HepG2 (cell line): ENCODE measurements at regions not wholly inside any gene's neighbourhood (a gene's known extent, or its start where the extent isn't known, plus 50 kb on each side); places are given as distances from the start of the nearest gene placed in this dataset.

ENCODE experiments used
- ATAC-seq: fragments of 200-7000 bp; cut with Tn5 transposase; 3 replicates; pipeline ENCODE4 v1.9.1; 2020; ENCODE audit warnings: mild to moderate bottlenecking, moderate library complexity
- BruUV-seq: library from RNA; stranded (reverse); fragments of 400-500 nt; replicated peaks from 2 replicates; lab custom pipeline; 2021; lab: Mats Ljungman, UMichigan
- CTCF ChIA-PET: fragments of 300-600 bp; formaldehyde crosslinking; extraction: SDS; loops from one replicate; lab custom pipeline; 2021; ENCODE audit warnings: low total read pairs, inconsistent platforms, low intra/inter-chr PET ratio; lab: Yijun Ruan, JAX
- POLR2A ChIA-PET: fragments of 350-600 bp; sonication (Branson Sonifier 250); formaldehyde crosslinking; loops from one replicate; lab custom pipeline; 2020; ENCODE audit warnings: antibody characterized with exemption, inconsistent platforms; lab: Yijun Ruan, JAX
- DNase-seq: peaks from one replicate; pipeline ENCODE4 v3.0.0-alpha.2; 2015; ENCODE audit warnings: low spot score
- FAIRE-seq: peaks from 3 replicates; lab custom pipeline; 2011; peaks lifted over from hg19 to GRCh38; lab: Jason Lieb, UNC
- H2AFZ ChIP-seq: one replicate; pipeline ENCODE4 v1.6.1; 2011; ENCODE audit warnings: low read length, inconsistent platforms
- H3K27ac ChIP-seq: fragments of 300-600 bp; 3 replicates; pipeline ENCODE4 v1.8.0; 2011; ENCODE audit warnings: mixed run types, mild to moderate bottlenecking, mixed read lengths, low read length, inconsistent platforms; ENCODE audit not compliant: insufficient read depth; ENCODE audit errors: extremely low read length
- H3K27me3 ChIP-seq, 2 experiments: fragments of 200-600 bp in 1 of 2; 2 replicates in 1 of 2; 3 replicates in 1 of 2; pipeline versions ENCODE4 v1.6.0 to v1.8.0; 2011; ENCODE audit warnings: low read length in 2 of 2, mild to moderate bottlenecking in 2 of 2, moderate library complexity in 2 of 2, inconsistent platforms in 1 of 2; ENCODE audit not compliant: insufficient read depth in 2 of 2, control insufficient read depth in 1 of 2
- H3K36me3 ChIP-seq, 2 experiments: fragments of 200-600 bp in 1 of 2; replicated peaks in 1 of 2; 2 replicates in 1 of 2; 3 replicates in 1 of 2; pipeline versions ENCODE4 v1.5.1 to v1.8.0; 2011; ENCODE audit warnings: low read length in 2 of 2, inconsistent platforms in 1 of 2; ENCODE audit not compliant: insufficient read depth in 2 of 2, control insufficient read depth in 1 of 2
- H3K4me1 ChIP-seq: 2 replicates; pipeline ENCODE4 v1.5.1; 2012; ENCODE audit warnings: low read length, inconsistent platforms; ENCODE audit not compliant: insufficient read depth
- H3K4me2 ChIP-seq: 2 replicates; pipeline ENCODE4 v1.6.0; 2011; ENCODE audit warnings: low read depth, low read length, inconsistent platforms
- H3K4me3 ChIP-seq, 3 experiments: fragments of 200-600 bp in 1 of 3; sonication (generic), shearing (Covaris generic) in 1 of 3; replicated peaks in 1 of 3; 2 replicates each; pipeline ENCODE4 v1.5.1; 2011 to 2016; ENCODE audit warnings: low read length in 3 of 3, inconsistent platforms in 2 of 3, low read depth in 2 of 3, mild to moderate bottlenecking in 2 of 3, control low read depth in 1 of 3, mixed read lengths in 1 of 3; ENCODE audit not compliant: insufficient read depth in 1 of 3
- H3K79me2 ChIP-seq: one replicate; pipeline ENCODE4 v1.6.1; 2011; ENCODE audit warnings: low read length, inconsistent platforms; ENCODE audit not compliant: insufficient read depth
- H3K9ac ChIP-seq: 2 replicates; pipeline ENCODE4 v1.6.0; 2011; ENCODE audit warnings: mild to moderate bottlenecking, low read depth, low read length, inconsistent platforms; ENCODE audit not compliant: insufficient read depth
- H3K9me3 ChIP-seq: 2 replicates; pipeline ENCODE4 v1.5.1; 2012; ENCODE audit warnings: mild to moderate bottlenecking, low read length
- H4K20me1 ChIP-seq: 2 replicates; pipeline ENCODE4 v1.6.0; 2011; ENCODE audit warnings: inconsistent platforms, mild to moderate bottlenecking, low read length, moderate library complexity; ENCODE audit not compliant: insufficient read depth
- ARNT ChIP-seq: fragments of 450-650 bp; IDR thresholded peaks from 2 replicates; pipeline ENCODE4 v1.6.1; 2017
- STAG1 ChIP-seq: sonication (generic); formaldehyde crosslinking; IDR thresholded peaks from 2 replicates; pipeline ENCODE4 v1.4.0; 2020; ENCODE audit warnings: missing genetic modification reagents
- YEATS4 ChIP-seq: sonication (generic); formaldehyde crosslinking; IDR thresholded peaks from 2 replicates; pipeline ENCODE4 v1.4.0; 2020; ENCODE audit warnings: missing genetic modification reagents, borderline replicate concordance
- ZNF891 ChIP-seq: sonication (generic); formaldehyde crosslinking; IDR thresholded peaks from 2 replicates; pipeline ENCODE4 v1.5.0; 2020; ENCODE audit warnings: mild to moderate bottlenecking, missing genetic modification reagents
- WGBS: methylation state at CpG from one replicate; pipeline ENCODE4 v1.1.6; 2017; ENCODE audit warnings: low lambda C conversion rate; 5-methylcytosine and 5-hydroxymethylcytosine counted together
- in situ Hi-C: cut with HindIII; loops from 2 replicates; pipeline ENCODE4 v1.10.0; 2017; ENCODE audit warnings: low pct_unique_long_range_greater_than_20kb; ENCODE audit not compliant: extremely low pct_ligation_motif_present
- intact Hi-C: fragments of 100-400 bp; cut with micrococcal nuclease; formaldehyde crosslinking; loops from one replicate; pipeline ENCODE4 v1.10.0; 2022; ENCODE audit not compliant: unreplicated experiment
- TF ChIP-seq, protein P1 (sequence below): sonication (generic); formaldehyde crosslinking; IDR thresholded peaks from 2 replicates; pipeline ENCODE4 v1.5.0; 2020; ENCODE audit warnings: mild to moderate bottlenecking, missing genetic modification reagents, moderate library complexity

DNA sequence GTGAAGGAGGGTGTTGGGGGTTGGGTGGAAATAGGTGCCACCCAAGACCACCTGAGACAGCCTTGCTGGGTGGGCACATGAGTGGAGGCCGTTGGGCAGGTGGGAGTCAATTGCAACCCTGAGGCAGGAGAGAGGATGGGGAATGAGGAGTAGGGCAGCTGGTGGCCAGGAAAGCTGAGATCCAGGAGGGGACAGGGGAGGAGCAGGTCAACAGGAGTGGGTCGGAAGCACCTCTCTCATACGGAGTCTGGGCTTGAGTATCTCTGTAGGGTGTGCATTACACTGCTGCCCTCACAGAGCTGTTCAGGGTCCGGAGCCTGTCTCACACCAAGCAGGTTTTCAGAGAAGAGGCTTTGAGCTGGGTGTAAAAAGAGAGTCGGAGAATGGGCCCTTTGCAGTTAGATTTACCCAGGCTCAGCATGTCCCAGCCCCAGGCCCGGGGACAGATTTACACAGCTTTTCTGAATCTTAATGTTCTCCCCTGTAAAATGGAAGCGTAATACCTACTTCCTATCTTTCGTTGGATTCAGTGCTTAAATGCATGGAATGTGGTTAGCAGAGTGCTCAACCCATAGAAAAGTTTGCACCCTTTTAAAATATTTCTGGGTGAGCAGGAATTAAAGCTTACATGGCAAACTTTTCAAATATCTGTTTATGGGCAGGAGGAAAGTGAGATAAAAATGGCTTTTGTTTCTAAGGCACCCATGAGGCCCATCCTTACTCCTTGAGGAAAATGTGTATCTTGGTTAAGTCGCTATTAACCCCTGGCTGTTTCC lies 144.0 kb upstream of the MYCN start:
- intact Hi-C loops, result no loop called here
- POLR2A ChIA-PET, result no interaction called here
- no peak overlapping the region for H3K9ac ChIP-seq
- no peak overlapping the region for H3K27ac ChIP-seq
- ATAC-seq (no peak), DNase-seq (no peak), FAIRE-seq (no peak)
- BruUV-seq, result no TSS peak
- H4K20me1 ChIP-seq, result no peaks in the 10 kb centered on the region
- peaks cover 8% of the 10 kb centered on the region; the same call in 1 of the 2 replicates for H3K4me1 ChIP-seq
- in situ Hi-C loops, result no loop called here
- CTCF ChIA-PET, result no interaction called here
- H3K79me2 ChIP-seq, result no peaks in the 10 kb centered on the region
- no peak overlapping the region for H3K4me2 ChIP-seq
- no peaks in the 10 kb centered on the region for H3K36me3 ChIP-seq
- no peak overlapping the region for H2AFZ ChIP-seq
- H3K4me3 ChIP-seq, result no peak overlapping the region
- WGBS, result 42% methylated on average over 9 of the region's 9 CpGs
- H3K27me3 ChIP-seq, result peaks cover 0 to 31% of the 10 kb centered on the region in 2 experiments; a peak in 3 of 5 replicates
- no peaks in the 10 kb centered on the region for H3K9me3 ChIP-seq
- TF ChIP-seq ARNT (no peak), ZNF891 (CRISPR knock-in tag) (no peak)

DNA sequence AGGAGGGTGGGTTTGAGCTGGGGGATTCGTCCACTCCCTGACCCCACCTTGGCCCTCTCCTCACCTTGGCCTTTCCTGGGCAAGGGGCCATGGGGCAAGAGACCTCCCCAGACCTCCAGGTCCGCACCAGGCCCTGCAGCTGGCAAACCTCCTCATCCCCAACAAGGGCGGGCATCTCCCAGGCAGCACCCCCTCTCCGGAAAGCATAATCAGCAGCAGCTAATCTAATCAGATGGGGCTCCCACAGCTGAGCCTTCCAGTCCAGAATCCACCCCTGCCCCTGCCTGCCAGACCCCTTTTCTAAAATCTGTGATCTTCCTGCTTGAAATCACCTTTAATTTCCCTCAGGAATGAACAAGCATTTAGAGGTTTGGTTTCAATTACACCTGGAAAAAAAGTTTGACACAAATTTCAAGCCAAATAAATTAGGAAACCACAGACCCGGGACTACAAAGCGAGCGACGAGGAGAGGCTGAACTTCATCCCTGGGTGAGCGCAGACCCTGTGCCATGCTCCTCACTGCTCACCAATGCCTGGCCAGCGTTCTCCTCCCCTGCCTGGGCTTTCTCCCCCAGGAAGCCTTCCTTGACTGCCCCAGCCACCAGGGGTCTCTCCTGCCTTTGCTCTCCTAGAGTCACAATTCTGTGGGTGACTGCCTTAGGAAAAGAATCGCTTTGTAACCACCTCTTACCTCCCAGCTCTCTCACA lies 143.0 kb upstream of the MYCN start:
- POLR2A ChIA-PET, result no interaction called here
- H3K4me2 ChIP-seq, result no peak overlapping the region
- in situ Hi-C loops (no loop called here), intact Hi-C loops (no loop called here)
- FAIRE-seq (no peak), ATAC-seq (peak; percentile 44), DNase-seq (no peak)
- H3K9ac ChIP-seq, result no peak overlapping the region
- no peak overlapping the region for H2AFZ ChIP-seq
- no peaks in the 10 kb centered on the region for H3K9me3 ChIP-seq
- H3K4me1 ChIP-seq, result peaks cover 8% of the 10 kb centered on the region; the same call in 1 of the 2 replicates
- no peak overlapping the region for H3K27ac ChIP-seq
- CTCF ChIA-PET, result no interaction called here
- H3K79me2 ChIP-seq, result no peaks in the 10 kb centered on the region
- H3K27me3 ChIP-seq, result peaks cover under 1 to 31% of the 10 kb centered on the region in 2 experiments; a peak in 3 of 5 replicates
- TF ChIP-seq YEATS4 (no peak), STAG1 (CRISPR knock-in tag) (peak; percentile 57)
- TF ChIP-seq, protein P1, sequence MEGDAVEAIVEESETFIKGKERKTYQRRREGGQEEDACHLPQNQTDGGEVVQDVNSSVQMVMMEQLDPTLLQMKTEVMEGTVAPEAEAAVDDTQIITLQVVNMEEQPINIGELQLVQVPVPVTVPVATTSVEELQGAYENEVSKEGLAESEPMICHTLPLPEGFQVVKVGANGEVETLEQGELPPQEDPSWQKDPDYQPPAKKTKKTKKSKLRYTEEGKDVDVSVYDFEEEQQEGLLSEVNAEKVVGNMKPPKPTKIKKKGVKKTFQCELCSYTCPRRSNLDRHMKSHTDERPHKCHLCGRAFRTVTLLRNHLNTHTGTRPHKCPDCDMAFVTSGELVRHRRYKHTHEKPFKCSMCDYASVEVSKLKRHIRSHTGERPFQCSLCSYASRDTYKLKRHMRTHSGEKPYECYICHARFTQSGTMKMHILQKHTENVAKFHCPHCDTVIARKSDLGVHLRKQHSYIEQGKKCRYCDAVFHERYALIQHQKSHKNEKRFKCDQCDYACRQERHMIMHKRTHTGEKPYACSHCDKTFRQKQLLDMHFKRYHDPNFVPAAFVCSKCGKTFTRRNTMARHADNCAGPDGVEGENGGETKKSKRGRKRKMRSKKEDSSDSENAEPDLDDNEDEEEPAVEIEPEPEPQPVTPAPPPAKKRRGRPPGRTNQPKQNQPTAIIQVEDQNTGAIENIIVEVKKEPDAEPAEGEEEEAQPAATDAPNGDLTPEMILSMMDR (CRISPR knock-in tag), result peak; percentile 51
- no TSS peak for BruUV-seq
- no peaks in the 10 kb centered on the region for H3K36me3 ChIP-seq
- WGBS, result 53% methylated on average over 9 of the region's 11 CpGs
- H3K4me3 ChIP-seq, result no peak overlapping the region
- H4K20me1 ChIP-seq, result no peaks in the 10 kb centered on the region
